ENCODE measurements at regions not wholly inside any gene's neighbourhood (a gene's known extent, or its start where the extent isn't known, plus 50 kb on each side); places are given as distances from the start of the nearest gene placed in this dataset.

- peaks cover 5% of the 10 kb centered on the region for H3K27me3 Mint-ChIP-seq
- ATAC-seq = no peak
- ChIA-PET POLR2A (no interaction called here), CTCF (no interaction called here)
- intact Hi-C loops (cut with micrococcal nuclease) = no loop called here
- H3K27ac Mint-ChIP-seq = no peak overlapping the region
- no peaks in the 10 kb centered on the region for H3K4me1 Mint-ChIP-seq (ENCODE audit: low read depth)
- H3K9me3 Mint-ChIP-seq = peaks cover 5% of the 10 kb centered on the region
- H3K36me3 Mint-ChIP-seq (ENCODE audit: low read depth) = no peaks in the 10 kb centered on the region
- H3K4me3 Mint-ChIP-seq = no peak overlapping the region
- TF ChIP-seq CTCF (IDR thresholded peaks at IDR 0.05) = no peak
- no peak for DNase-seq
Observed at GRCh38 chr10:9550810-9551209, 1466.9 kb upstream of the CELF2 start.

GRCh38 chr10:9554321-9554720, 1463.4 kb upstream of the CELF2 start:
- intact Hi-C loops (cut with micrococcal nuclease) = no loop called here
- Mint-ChIP-seq H3K4me1 (ENCODE audit: low read depth) (no peaks in the 10 kb centered on the region), H3K4me3 (no peak overlapping the region), H3K27me3 (peaks cover 5% of the 10 kb centered on the region), H3K27ac (no peak overlapping the region), H3K36me3 (ENCODE audit: low read depth) (no peaks in the 10 kb centered on the region), H3K9me3 (peaks cover 5% of the 10 kb centered on the region)
- ChIA-PET CTCF (no interaction called here), POLR2A (interaction anchor here (0.6 kb wide), 1 partner anchor 950 kb away, joined by 3 read pairs; no protein-coding TSS in a partner anchor)
- DNase-seq (no peak), ATAC-seq (no peak)
- TF ChIP-seq CTCF (IDR thresholded peaks at IDR 0.05) = no peak

- H3K9me3 Mint-ChIP-seq = no peaks in the 10 kb centered on the region
- no peaks in the 10 kb centered on the region for H3K36me3 Mint-ChIP-seq (ENCODE audit: low read depth)
- POLR2A ChIA-PET = no interaction called here
- no peak for DNase-seq
- no peak for TF ChIP-seq CTCF (IDR thresholded peaks at IDR 0.05)
- H3K4me3 Mint-ChIP-seq = no peak overlapping the region
- no peak for ATAC-seq
- no peak overlapping the region for H3K27ac Mint-ChIP-seq
- no peaks in the 10 kb centered on the region for H3K4me1 Mint-ChIP-seq (ENCODE audit: low read depth)
- intact Hi-C loops (cut with micrococcal nuclease) = no loop called here
- H3K27me3 Mint-ChIP-seq = no peaks in the 10 kb centered on the region
- CTCF ChIA-PET = no interaction called here
Observed at GRCh38 chr10:9560976-9561375, 1456.7 kb upstream of the CELF2 start.

- no peaks in the 10 kb centered on the region for H3K9me3 Mint-ChIP-seq
- no peak overlapping the region for H3K27ac Mint-ChIP-seq
- TF ChIP-seq CTCF (IDR thresholded peaks at IDR 0.05) = no peak
- H3K27me3 Mint-ChIP-seq = no peaks in the 10 kb centered on the region
- ChIA-PET CTCF (no interaction called here), POLR2A (no interaction called here)
- H3K4me3 Mint-ChIP-seq = no peak overlapping the region
- DNase-seq (no peak), ATAC-seq (no peak)
- H3K36me3 Mint-ChIP-seq (ENCODE audit: low read depth) = no peaks in the 10 kb centered on the region
- H3K4me1 Mint-ChIP-seq (ENCODE audit: low read depth) = no peaks in the 10 kb centered on the region
- intact Hi-C loops (cut with micrococcal nuclease) = no loop called here
Observed at GRCh38 chr10:9561821-9562505, 1455.7 kb upstream of the CELF2 start.

GRCh38 chr10:9577746-9578145, 1439.9 kb upstream of the CELF2 start:
- Mint-ChIP-seq H3K27ac (no peak overlapping the region), H3K9me3 (no peaks in the 10 kb centered on the region), H3K4me1 (ENCODE audit: low read depth) (no peaks in the 10 kb centered on the region), H3K4me3 (no peak overlapping the region), H3K36me3 (ENCODE audit: low read depth) (no peaks in the 10 kb centered on the region), H3K27me3 (no peaks in the 10 kb centered on the region)
- intact Hi-C loops (cut with micrococcal nuclease) = no loop called here
- ChIA-PET POLR2A (no interaction called here), CTCF (no interaction called here)
- no peak for DNase-seq
- no peak for TF ChIP-seq CTCF (IDR thresholded peaks at IDR 0.05)
- ATAC-seq = no peak

Measured in activated CD8-positive, alpha-beta T cell treated with anti-CD3 and anti-CD28 coated beads for 36 hours (primary cell).